ENCODE measurements at regions not wholly inside any gene's neighbourhood (a gene's known extent, or its start where the extent isn't known, plus 50 kb on each side); places are given as distances from the start of the nearest gene placed in this dataset.
A peak's percentile ranks its signal among the peaks of the same experiment; 100 is the strongest.
"Not testable (repeated sequence)": the region's sequence is repeated elsewhere in the genome, so short reads cannot be mapped to it uniquely, and the experiment has no call there.

DNA sequence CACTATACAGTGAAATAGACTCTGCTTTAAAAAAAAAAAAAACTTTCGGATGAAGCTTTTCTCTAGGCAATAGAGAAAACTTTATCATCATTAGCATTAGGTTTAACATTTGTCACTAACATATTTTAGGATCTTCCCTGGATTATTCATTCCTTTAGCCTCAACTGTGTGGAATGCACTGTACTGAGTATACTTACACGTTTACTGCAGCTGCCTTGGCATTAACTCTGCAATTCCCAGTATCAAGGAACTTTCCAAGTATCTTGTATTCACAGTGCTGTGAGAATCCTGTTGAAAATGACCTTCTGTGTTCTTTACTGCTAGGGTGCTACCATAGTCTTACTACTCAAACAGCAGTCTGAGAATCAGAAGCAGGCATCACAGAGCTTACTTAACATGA, 328.2 kb upstream of the COL3A1 start:
- DNase-seq: no peak

DNA sequence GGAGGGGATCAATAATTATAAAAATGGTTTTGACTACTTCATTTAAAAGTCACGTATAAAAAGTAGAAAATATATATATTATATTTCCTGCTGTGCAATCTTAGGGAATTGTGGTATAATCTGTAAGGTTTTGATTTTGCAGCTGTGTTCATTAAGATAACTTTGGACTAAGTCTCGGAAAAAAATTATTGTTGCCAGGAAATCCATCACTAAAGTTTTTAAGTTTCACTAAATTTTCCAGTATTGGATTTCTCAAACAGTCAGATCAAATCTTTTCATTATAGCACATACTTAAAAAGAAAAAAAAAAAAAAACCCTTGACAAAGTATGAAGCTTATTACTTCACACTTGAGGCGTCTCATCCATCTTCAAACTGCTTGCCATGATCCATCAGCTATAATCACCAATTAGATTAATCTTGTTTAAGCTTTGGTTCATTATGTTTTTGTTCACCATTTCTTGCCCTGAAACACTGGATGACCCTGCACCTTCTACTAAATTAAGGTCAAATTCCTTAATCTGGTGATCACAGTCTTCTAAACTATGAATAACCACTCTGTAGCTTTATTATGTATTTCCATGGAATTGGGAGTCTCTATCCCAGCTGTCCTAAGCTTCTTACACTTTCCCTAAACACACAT, 326.6 kb upstream of the COL3A1 start:
- DNase-seq: no peak

DNA sequence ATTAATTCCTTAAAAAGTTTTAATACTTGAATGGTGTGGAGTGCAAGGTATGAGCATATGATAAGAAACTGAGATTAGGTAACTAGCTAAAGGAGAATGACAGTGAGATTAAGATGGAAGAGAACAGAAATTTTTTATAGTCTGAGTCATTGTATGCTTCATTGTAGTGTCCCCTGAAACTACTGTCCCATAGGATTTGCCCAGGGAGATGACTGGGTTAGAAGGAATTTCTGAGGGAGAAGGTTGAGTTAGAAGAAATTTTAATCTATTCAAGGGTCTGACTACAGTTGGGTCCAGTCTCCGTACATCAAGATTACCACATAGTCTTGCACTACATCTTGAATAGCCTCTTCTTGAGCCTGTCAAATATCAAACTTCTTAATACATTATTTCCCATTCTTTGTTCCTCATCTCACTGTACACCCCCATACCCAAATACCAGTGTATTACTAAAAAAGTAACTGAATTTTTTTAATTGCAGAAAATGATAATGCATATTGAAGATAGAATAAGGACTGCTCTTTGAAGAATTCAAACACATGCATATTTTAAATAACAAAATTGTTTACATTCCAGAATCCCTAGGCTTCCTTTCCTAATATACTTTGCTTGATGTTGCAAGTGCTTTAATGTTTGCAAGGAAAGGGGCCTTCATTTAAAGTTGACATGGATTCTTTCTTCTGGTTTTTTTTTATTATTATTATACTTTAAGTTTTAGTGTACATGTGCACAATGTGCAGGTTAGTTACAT, 314.3 kb upstream of the COL3A1 start:
- no peak for DNase-seq

DNA sequence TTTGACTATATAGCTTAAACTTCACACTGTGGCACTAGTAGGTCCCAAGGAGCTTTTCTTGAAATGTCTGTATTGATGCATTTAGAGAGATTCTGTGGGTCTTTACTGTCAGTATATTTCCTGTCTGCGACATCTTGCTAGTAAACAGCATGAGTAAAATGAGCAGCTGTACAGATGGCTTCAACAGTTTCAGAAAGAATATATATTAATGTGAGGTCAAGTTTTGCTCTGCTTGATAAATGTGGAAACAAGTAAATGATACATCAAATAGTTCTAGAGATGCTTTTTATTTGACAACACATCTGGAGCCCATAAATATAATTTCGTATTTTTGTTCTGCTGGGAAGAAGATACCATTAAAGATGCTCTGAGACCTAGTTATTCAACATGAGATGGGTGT, 310.9 kb upstream of the COL3A1 start:
- DNase-seq: no peak

DNA sequence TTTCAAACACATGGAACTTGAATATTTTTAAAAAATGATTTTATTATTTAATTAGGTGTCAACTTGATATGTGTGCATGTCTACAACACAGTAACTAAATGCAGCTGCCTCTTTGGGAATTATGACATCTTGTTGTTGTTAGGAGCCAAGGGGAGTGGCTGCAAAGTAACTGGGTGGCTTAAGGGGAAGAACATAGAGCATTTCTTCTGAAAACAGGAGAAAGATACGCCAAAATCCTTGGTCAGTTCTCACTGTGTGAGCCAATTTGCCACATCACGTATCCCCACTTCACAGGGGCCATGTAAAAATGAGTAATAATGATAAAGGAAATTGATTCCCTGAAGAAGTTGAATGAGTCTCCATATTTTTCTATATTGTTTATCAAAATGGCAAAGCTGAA, 309.8 kb upstream of the COL3A1 start:
- no peak for DNase-seq

DNA sequence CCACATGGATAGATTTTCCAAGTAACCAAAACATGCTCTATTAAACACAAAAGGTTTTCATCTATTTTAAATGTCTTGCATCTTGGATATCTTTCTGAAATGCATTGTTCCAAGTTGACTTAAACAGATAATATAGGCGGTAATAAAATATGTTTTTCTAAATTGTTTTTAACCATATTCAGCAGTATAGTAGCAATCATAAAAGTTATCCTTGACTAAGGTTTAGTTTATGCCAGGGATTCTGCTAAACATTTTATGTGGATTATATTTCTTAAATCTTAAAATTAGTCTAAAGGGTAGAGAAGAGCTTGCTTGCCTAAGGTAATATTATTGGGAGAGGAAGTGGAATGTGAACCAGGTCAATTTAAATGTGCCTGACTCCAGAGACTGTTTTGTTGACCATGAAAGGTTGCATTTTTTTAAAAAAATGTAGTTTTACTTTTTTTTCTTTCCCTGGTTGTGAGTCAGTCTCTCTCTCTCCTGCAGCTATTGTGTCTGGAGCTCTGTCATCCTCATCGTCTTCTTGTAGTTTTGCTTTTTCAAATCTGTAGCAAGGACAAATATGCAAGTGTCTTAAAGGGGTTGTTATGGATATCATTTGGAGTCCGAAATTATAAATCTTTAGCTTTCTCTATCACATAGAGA, 309.1 kb upstream of the COL3A1 start:
- no peak for DNase-seq

DNA sequence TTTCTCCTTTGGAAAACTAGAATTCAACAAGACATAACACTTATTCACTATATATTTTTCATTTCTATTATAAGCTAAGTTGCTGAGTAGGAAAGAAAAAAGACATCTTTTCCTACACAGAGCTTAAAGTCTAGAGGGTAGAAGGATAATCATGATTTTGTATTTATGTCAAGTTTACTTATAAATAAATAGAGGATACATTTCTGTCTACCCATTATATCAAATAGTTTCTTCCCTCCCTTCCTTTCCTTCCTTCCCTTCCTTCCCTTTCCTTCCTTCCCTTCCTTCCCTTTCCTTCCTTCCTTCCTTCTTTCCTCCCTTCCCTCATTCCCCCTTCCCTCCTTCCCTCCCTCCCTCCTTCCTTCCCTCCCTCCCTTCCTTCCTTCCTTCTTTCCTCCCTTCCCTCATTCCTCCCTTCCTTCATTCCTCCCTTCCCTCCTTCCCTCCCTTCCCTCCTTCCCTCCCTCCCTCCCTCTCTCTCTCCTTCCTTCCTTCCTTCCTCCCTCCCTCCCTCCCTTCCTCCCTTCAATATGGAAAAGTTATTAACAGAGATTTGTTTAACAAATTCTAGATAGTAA, 308.4 kb upstream of the COL3A1 start:
- no peak for DNase-seq

DNA sequence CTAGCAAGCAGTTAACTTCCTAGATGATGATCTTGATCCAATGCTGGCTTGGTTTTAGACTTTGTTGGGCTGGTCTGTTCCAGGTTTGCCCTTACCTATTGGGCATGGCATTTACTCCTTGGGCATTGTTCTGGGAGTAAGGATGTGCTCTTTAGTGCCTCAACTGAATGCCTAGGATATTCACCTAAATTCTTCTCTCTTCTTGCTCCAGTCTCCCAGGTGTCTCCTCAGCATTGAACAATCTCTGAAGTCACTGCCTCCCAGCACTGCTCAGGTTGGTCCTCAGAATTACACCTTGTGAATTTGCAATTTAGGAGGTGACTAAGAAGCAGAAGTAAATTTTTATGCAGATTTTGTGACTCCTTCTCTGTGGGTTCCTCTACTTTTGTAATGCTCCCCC, 307.7 kb upstream of the COL3A1 start:
- no peak for DNase-seq

DNA sequence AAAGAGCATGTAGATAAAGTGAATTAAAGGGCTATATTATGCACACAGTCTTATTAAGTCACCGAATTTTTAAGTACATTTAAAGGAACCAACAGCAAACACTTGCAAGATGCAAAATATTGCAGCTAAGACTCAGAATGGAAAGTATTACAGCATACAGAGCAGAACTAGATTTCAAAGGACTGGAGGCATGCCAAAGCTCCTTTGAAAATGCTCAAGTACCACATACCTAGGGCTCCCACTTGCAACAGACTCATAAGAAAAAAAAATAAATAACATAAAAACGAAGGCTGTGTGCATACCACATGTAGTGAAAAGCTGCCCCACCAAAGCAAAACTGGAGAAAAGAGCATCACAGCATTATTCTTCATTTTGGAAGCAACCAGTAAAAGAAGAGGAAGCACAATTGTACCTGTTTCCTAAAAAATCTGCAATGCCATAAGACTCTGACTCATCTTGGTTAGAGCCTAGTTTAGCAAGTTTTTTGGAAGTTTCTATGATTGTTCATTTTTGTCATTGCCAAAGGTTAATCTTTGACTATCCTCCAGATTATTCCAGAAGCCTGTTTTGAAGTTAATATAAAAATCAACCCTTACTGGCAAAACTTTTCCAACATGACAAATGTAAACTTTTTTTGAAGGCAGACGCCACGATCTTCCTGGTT, 306.0 kb upstream of the COL3A1 start:
- DNase-seq: no peak

DNA sequence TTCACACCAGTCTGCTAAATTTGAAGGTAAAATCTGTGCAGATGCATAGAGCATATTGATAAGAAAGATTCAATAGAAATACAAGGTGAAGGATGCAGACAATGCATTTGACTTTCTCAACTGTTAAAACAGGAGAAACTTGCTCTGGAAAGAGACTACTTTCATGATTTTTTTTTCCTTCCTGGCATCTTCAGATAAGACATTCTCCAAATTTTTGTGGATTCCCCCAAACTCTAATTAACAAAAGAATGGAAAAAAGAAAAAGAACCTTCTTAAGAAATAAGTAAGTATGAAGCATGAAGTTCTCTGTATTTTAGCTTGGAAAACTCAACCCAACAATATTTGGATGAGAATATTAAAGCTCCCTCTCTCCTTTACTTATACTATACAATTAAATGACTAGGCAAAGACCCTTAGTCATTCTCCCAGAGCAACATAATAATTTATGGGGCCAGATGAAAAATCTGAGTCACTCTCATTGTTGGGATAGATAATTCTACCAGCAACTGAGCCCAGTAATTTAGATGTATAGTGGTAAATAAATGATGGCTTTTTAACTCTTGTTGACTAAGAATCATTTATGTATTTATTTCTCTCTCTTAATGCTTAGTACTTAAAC, 298.7 kb upstream of the COL3A1 start:
- peak in 1 of 2 experiments; percentile 51 for DNase-seq

DNA sequence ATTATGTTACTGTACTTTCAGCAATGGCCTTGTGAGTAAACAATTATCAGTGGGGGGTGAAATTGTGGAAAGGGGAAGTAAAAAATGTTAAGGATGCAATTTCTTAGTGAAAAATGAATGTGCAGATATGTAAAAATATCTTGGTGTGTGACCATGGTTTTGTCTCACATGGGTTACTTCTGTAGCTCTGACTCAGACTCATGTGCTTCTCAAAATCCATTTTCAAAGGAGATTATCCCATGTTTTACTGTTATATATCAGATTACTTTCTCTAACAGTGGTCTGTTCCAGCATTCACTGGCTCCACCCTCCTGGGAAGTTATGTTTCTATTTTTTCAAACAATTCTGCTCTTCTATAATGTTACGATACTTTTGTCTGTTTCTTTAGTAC, 298.2 kb upstream of the COL3A1 start:
- no peak for DNase-seq

DNA sequence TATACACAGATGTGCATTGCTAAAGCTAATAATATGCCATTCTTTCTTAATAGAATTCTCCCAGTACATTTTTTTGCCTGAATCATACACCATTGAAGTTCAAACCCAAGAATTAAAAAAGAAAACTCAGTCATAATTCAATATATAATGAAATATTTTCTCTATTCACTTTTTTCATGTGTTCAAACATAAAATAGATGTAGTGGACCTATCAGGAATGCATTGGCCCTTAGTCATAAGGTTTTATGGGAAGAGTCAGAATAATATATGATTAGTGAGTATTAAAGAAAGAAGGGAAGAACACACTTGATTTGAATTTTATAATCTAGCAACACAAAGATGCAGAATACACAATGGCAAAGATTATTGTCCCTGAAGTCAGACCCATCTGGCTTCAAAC, 297.0 kb upstream of the COL3A1 start:
- DNase-seq: no peak

DNA sequence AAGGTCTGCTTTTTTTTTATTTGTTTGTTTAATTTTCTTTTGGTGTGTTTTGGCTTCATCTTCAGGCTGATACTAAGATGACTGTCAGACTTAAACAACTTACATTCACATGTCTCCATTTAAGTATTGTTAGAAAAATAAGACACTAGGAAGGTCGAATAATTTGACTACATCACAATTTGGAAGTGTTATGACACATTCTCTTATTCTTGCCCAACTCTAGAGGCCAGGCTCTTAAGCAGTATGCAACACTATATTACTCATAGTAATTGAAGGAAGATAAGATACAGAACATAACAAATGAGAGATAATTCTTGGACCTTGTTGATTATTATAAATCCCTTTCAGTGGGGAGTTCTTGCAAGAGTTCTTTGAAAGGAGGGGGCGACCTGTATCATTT, 295.3 kb upstream of the COL3A1 start:
- no peak for DNase-seq

DNA sequence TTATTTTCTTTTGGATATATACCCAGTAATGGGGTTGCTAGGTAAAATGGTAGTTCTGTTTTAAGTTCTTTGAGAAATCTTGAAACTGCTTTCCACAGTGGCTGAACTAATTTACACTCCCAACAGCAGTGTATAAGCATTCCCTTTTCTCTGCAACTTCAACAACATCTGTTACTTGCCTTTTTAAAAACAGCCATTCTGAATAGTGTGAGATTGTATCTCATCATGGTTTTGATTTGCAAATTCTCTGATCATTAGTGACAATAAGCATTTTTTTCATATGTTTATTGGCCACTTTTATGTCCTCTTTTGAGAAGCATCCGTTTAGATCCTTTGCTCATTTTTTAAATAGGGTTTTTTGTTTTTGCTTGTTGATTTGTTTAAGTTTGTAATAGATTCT, 291.3 kb upstream of the COL3A1 start:
- no peak for DNase-seq

DNA sequence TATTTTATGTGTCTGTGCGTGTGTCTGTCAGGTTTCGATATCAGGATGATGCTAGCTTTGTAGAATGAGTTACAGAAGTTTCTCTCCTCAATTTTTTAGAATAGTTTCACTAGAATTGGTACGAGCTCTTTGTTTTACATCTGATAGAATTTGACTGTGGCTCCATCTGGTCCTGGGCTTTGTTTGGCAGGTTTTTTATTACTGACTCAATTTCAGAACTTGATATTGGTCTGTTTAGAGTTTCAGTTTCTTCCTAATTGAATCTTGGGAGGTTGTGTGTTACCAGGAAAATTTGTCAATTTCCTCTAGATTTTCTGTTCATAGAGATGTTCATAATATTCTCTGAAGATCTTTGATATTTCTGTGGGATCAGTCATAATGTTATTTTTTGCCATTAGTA, 289.4 kb upstream of the COL3A1 start:
- DNase-seq: no peak

DNA sequence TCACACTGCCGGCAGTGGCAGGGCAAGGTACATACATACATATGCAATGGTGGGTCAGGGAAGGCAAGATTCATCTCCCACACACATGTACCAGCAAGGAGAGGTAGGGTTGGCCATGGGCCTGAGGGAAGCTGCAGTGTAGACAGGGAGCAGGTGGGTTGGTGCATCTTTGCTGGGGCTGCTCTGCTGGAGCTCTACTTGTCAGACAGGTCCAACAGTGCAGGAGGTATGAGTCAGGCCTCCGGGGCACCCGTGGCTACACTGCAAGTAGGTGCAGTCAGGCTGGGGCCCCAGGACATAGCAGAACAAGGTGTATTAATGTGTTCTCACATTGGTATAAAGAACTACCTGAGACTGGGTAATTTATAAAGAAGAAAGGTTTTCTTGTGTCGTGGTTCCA, 281.1 kb upstream of the COL3A1 start:
- DNase-seq: no peak

DNA sequence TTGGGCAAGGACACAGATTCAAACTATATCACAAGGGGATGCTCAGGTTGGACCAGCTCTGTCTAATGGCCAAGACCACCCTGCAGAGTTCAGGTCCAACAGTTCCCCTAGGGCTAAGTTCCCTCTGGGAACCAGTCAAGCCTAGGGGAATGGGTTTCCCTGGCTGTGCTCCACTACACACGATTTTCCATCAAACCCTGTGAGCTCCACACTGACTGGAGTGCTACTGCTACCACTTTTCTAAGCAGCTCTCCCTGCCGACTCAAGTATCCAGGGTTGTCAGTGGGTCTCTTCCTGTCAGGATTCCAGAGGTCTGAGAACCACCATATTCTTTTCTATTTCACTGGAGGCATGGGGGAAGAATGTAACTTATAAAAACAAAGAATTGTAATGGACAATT, 280.4 kb upstream of the COL3A1 start:
- no peak for DNase-seq

DNA sequence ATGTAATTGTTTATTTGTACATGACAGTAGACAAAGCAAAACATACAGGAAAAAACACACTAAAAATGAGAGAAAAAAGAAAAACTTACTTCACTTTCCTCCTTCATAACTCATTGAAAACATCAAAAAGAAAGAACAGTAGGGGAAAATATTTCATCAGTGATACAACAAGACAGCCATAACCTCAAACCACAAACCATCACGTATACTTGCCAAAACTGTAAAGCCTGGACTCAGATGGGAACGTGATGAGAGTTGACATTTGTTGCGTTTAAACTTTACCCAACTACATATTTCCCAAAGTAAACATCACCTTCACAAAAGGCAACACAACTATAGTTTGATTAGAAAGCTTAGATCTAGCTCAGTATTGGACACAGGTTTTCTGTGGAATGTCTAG, 278.2 kb upstream of the COL3A1 start:
- DNase-seq: no peak

DNA sequence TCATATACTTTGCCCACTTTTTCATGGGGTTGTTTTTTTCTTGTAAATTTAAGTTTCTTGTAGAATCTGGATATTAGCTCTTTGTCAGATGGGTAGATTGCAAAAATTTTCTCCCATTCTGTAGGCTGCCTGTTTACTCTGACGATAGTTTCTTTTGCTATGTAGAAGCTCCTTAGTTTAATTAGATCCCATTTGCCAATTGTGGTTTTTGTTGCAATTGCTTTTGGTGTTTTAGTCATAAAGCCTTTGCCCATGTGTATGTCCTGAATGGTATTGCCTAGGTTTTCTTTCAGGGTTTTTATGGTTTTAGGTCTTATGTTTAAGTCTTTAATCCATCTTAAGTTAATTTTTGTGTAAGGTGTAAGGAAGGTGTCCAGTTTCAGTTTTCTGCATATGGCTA, 276.0 kb upstream of the COL3A1 start:
- not testable (repeated sequence) for DNase-seq

DNA sequence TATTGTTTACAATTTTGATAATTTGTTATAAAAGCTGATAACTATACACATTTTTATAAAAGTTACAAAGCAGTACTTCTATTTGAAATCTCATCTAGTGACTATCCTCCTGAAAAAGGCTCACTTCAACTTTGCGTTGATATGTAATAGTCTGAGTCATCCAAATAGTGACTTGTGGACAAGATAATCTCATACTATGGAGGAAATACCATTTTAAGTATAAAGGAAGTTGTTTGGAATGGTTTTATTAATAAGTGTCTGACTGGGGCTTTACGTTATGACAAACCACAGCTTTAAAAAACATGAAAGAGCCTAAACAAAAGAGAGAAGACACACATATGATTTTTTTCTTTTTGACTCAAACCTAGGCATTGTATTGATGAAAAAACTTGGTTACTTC, 272.3 kb upstream of the COL3A1 start:
- no peak for DNase-seq

DNA sequence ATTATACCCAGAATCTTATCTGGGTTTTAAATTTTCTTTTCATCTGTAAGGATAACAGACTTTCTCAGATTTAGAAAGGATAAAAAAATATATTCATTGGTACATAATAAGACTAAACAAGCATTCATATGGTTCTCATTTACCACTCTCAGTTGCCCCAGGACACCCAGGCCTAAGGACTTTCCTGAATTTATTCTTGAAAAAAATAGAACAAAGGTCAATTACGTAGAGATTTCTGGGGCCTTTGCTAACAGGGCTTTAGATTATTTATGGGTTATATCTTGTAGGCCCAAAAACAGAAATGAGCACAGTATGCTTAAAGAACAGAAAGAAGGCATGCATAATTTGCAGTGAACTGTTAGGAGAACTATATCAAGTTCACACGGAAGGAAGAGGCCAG, 269.0 kb upstream of the COL3A1 start:
- DNase-seq: no peak

DNA sequence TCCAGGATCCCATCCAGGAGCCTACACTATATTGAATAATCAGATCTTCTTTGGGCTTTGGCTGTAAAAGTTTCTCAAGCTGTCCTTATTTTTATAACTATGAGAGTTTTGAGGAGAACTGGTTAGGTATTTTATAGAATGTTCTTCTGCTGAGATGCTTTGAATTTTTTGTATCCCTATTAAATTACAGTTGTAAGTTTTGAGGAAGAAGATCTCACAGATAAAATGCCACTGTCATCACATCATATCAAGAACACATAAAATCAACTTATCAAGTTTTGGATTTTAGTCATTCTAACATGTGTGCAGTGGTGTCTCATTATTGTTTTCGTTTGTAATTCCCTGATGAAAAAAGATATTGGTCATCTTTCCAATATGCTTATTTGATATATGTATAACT, 260.2 kb upstream of the COL3A1 start:
- no peak for DNase-seq

Data from NCI-H2081 (cell line).